Panc1 (cell line): ENCODE measurements at regions not wholly inside any gene's neighbourhood (a gene's known extent, or its start where the extent isn't known, plus 50 kb on each side); places are given as distances from the start of the nearest gene placed in this dataset.

Experiments used
- POLR2AphosphoS5 ChIP-seq: IDR thresholded peaks from 2 replicates; pipeline ENCODE4 v1.6.1; 2012; ENCODE audit warnings: mild to moderate bottlenecking, low read depth, low read length, moderate library complexity
- TF ChIP-seq, protein P1 (sequence below): fragments of 450-650 bp; IDR thresholded peaks from 2 replicates; pipeline ENCODE4 v1.5.1; 2017; ENCODE audit warnings: mild to moderate bottlenecking

DNA sequence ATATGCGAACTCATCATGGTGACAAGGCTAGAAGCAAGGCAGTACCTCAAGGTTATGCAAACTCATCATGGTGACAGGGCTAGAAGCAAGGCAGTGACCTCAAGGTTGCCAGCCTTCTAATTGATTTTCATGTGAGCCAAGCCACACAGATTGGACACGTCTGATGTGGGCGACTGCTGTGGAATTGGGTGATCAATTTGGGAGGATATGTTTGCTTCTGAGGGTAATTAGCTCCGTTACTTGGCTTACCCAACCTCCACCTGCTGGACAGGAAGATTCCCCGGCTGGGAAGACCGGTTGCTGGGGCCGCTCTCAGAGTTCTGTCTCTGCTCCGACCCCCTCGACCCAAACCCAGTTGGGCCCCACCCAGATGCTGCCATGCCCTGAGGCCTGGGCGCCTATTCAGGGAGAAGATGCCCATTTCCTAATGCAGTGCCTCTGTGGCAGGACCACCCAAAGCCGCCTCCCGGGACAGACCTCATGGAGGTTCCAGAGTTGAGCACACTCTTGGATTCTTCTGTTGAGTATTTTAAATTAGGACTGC lies 69.9 kb upstream of the SHANK2 start:
- TF ChIP-seq, protein P1, sequence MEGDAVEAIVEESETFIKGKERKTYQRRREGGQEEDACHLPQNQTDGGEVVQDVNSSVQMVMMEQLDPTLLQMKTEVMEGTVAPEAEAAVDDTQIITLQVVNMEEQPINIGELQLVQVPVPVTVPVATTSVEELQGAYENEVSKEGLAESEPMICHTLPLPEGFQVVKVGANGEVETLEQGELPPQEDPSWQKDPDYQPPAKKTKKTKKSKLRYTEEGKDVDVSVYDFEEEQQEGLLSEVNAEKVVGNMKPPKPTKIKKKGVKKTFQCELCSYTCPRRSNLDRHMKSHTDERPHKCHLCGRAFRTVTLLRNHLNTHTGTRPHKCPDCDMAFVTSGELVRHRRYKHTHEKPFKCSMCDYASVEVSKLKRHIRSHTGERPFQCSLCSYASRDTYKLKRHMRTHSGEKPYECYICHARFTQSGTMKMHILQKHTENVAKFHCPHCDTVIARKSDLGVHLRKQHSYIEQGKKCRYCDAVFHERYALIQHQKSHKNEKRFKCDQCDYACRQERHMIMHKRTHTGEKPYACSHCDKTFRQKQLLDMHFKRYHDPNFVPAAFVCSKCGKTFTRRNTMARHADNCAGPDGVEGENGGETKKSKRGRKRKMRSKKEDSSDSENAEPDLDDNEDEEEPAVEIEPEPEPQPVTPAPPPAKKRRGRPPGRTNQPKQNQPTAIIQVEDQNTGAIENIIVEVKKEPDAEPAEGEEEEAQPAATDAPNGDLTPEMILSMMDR = no peak
- no peak for TF ChIP-seq POLR2AphosphoS5
